ENCODE measurements at regions not wholly inside any gene's neighbourhood (a gene's known extent, or its start where the extent isn't known, plus 50 kb on each side); places are given as distances from the start of the nearest gene placed in this dataset.

DNA sequence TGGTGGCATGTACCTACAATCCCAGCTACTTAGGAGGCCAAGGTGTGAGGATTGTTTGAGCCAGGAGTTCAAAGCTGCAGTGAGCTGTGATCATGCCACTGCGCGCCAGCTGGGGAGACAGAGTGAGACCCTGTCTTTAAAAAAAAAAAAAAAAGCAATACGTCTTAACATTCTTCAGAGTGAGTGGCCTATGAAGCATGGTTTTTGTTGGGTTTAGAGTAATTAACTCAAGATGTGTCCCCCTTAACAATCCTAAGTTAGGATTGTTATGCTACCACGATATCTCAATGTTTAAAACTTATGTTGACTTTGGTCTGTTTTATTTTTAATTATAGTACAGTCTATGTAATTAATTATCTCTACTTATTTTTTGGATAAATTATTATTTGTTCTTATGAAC is 156.1 kb downstream of the HIPK3 start (continued):
- TF ChIP-seq, protein P1, sequence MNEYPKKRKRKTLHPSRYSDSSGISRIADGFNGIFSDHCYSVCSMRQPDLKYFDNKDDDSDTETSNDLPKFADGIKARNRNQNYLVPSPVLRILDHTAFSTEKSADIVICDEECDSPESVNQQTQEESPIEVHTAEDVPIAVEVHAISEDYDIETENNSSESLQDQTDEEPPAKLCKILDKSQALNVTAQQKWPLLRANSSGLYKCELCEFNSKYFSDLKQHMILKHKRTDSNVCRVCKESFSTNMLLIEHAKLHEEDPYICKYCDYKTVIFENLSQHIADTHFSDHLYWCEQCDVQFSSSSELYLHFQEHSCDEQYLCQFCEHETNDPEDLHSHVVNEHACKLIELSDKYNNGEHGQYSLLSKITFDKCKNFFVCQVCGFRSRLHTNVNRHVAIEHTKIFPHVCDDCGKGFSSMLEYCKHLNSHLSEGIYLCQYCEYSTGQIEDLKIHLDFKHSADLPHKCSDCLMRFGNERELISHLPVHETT (CRISPR knock-in tag; conservative IDR thresholded peaks at IDR 0.05 in 1 of 2, IDR thresholded peaks at IDR 0.05 in 1 of 2) = no peak
- TF ChIP-seq, protein P2, sequence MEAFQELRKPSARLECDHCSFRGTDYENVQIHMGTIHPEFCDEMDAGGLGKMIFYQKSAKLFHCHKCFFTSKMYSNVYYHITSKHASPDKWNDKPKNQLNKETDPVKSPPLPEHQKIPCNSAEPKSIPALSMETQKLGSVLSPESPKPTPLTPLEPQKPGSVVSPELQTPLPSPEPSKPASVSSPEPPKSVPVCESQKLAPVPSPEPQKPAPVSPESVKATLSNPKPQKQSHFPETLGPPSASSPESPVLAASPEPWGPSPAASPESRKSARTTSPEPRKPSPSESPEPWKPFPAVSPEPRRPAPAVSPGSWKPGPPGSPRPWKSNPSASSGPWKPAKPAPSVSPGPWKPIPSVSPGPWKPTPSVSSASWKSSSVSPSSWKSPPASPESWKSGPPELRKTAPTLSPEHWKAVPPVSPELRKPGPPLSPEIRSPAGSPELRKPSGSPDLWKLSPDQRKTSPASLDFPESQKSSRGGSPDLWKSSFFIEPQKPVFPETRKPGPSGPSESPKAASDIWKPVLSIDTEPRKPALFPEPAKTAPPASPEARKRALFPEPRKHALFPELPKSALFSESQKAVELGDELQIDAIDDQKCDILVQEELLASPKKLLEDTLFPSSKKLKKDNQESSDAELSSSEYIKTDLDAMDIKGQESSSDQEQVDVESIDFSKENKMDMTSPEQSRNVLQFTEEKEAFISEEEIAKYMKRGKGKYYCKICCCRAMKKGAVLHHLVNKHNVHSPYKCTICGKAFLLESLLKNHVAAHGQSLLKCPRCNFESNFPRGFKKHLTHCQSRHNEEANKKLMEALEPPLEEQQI (IDR thresholded peaks at IDR 0.05) = no peak
- TF ChIP-seq, protein P3, sequence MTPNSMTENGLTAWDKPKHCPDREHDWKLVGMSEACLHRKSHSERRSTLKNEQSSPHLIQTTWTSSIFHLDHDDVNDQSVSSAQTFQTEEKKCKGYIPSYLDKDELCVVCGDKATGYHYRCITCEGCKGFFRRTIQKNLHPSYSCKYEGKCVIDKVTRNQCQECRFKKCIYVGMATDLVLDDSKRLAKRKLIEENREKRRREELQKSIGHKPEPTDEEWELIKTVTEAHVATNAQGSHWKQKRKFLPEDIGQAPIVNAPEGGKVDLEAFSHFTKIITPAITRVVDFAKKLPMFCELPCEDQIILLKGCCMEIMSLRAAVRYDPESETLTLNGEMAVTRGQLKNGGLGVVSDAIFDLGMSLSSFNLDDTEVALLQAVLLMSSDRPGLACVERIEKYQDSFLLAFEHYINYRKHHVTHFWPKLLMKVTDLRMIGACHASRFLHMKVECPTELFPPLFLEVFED (CRISPR knock-in tag; conservative IDR thresholded peaks at IDR 0.05) = no peak
- TF ChIP-seq, protein P4, sequence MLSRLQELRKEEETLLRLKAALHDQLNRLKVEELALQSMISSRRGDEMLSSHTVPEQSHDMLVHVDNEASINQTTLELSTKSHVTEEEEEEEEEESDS (CRISPR knock-in tag; IDR thresholded peaks at IDR 0.05) = no peak
- TF ChIP-seq MCM2 (IDR thresholded peaks at IDR 0.05; ENCODE audit: low read depth) (no peak), CEBPB (tag; IDR thresholded peaks at IDR 0.05) (no peak), STAT5B (CRISPR knock-in tag; IDR thresholded peaks at IDR 0.05) (no peak), SIN3A (IDR thresholded peaks at IDR 0.05; ENCODE audit: borderline replicate concordance in 2 of 2, control insufficient read depth in 1 of 2, low read depth in 2 of 2, low read length in 2 of 2) (no peak), ZNF253 (CRISPR knock-in tag; conservative IDR thresholded peaks at IDR 0.05) (no peak), HDAC3 (IDR thresholded peaks at IDR 0.05; ENCODE audit: borderline replicate concordance, partially characterized antibody) (no peak), POLR2B (IDR thresholded peaks at IDR 0.05; ENCODE audit: low read depth, partially characterized antibody) (no peak), CBFA2T2 (conservative IDR thresholded peaks at IDR 0.05) (no peak)
- TF ChIP-seq, protein P5, sequence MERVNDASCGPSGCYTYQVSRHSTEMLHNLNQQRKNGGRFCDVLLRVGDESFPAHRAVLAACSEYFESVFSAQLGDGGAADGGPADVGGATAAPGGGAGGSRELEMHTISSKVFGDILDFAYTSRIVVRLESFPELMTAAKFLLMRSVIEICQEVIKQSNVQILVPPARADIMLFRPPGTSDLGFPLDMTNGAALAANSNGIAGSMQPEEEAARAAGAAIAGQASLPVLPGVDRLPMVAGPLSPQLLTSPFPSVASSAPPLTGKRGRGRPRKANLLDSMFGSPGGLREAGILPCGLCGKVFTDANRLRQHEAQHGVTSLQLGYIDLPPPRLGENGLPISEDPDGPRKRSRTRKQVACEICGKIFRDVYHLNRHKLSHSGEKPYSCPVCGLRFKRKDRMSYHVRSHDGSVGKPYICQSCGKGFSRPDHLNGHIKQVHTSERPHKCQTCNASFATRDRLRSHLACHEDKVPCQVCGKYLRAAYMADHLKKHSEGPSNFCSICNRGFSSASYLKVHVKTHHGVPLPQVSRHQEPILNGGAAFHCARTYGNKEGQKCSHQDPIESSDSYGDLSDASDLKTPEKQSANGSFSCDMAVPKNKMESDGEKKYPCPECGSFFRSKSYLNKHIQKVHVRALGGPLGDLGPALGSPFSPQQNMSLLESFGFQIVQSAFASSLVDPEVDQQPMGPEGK (CRISPR knock-in tag; IDR thresholded peaks at IDR 0.05; ENCODE audit: borderline replicate concordance) = no peak
- TF ChIP-seq, protein P6, sequence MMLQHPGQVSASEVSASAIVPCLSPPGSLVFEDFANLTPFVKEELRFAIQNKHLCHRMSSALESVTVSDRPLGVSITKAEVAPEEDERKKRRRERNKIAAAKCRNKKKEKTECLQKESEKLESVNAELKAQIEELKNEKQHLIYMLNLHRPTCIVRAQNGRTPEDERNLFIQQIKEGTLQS (IDR thresholded peaks at IDR 0.05) = no peak
- TF ChIP-seq, protein P6 (CRISPR knock-in tag; conservative IDR thresholded peaks at IDR 0.05) = no peak

All from K562 (cell line).